Stimulated activated CD8-positive, alpha-beta memory T cell treated with anti-CD3 and anti-CD28 coated beads, Interleukin-15, amount 100 ng/mL, for 24 hours (primary cell): ENCODE measurements at regions not wholly inside any gene's neighbourhood (a gene's known extent, or its start where the extent isn't known, plus 50 kb on each side); places are given as distances from the start of the nearest gene placed in this dataset.
"Not testable (repeated sequence)": the region's sequence is repeated elsewhere in the genome, so short reads cannot be mapped to it uniquely, and the experiment has no call there.

Experiments
- DNase-seq: peaks from one replicate; pipeline ENCODE4 v3.0.0-alpha.2; 2020; ENCODE audit warnings: low read depth

- no peak for DNase-seq
Observed at GRCh38 chr2:375956-376307, 88.0 kb upstream of the ALKAL2 start.

- DNase-seq = no peak
Observed at GRCh38 chr2:375270-375955, 87.5 kb upstream of the ALKAL2 start.

- DNase-seq = no peak
Observed at GRCh38 chr2:368386-368785, 80.5 kb upstream of the ALKAL2 start.

GRCh38 chr2:367246-367645, 79.4 kb upstream of the ALKAL2 start:
- DNase-seq = no peak

GRCh38 chr2:366706-367105, 78.8 kb upstream of the ALKAL2 start:
- no peak for DNase-seq

GRCh38 chr2:365367-366275, 77.7 kb upstream of the ALKAL2 start:
- DNase-seq = no peak

- DNase-seq = no peak
Observed at GRCh38 chr2:363824-364470, 76.1 kb upstream of the ALKAL2 start.

- no peak for DNase-seq
Observed at GRCh38 chr2:362924-363323, 75.0 kb upstream of the ALKAL2 start.

- DNase-seq = no peak
Observed at GRCh38 chr2:360124-360523, 72.2 kb upstream of the ALKAL2 start.

- no peak for DNase-seq
Observed at GRCh38 chr2:359047-359446, 71.2 kb upstream of the ALKAL2 start.

- no peak for DNase-seq
Observed at GRCh38 chr2:357811-358210, 69.9 kb upstream of the ALKAL2 start.

- not testable (repeated sequence) for DNase-seq
Observed at GRCh38 chr2:356304-356703, 68.4 kb upstream of the ALKAL2 start.

GRCh38 chr2:355773-356172, 67.9 kb upstream of the ALKAL2 start:
- DNase-seq = no peak

GRCh38 chr2:352696-353095, 64.8 kb upstream of the ALKAL2 start:
- DNase-seq = no peak

GRCh38 chr2:349390-349789, 61.5 kb upstream of the ALKAL2 start:
- no peak for DNase-seq

GRCh38 chr2:348361-348916, 60.5 kb upstream of the ALKAL2 start:
- DNase-seq = no peak

- DNase-seq = no peak
Observed at GRCh38 chr2:344811-345210, 56.9 kb upstream of the ALKAL2 start.

GRCh38 chr2:343355-343754, 55.5 kb upstream of the ALKAL2 start:
- no peak for DNase-seq

- DNase-seq = no peak
Observed at GRCh38 chr2:341912-342311, 54.0 kb upstream of the ALKAL2 start.

- no peak for DNase-seq
Observed at GRCh38 chr2:341017-341542, 53.2 kb upstream of the ALKAL2 start.
